ENCODE measurements at regions not wholly inside any gene's neighbourhood (a gene's known extent, or its start where the extent isn't known, plus 50 kb on each side); places are given as distances from the start of the nearest gene placed in this dataset.

- peaks cover 0 to 24% of the 10 kb centered on the region in 2 donors for H3K4me1 ChIP-seq (ENCODE audit: control insufficient read depth in 1 of 2, low read depth in 2 of 2)
- H3K9me3 ChIP-seq: no peaks in the 10 kb centered on the region
- no peak overlapping the region for H3K4me3 ChIP-seq
- TF ChIP-seq CTCF (IDR thresholded peaks at IDR 0.05): no peak
- ATAC-seq (ENCODE audit: insufficient number of reproducible peaks, low FRiP score, low read depth) (no peak), DNase-seq (ENCODE audit: low spot score) (no peak)
- H3K27ac ChIP-seq: no peak overlapping the region
- H3K36me3 ChIP-seq: no peaks in the 10 kb centered on the region
- no peaks in the 10 kb centered on the region for H3K27me3 ChIP-seq (replicated peaks; ENCODE audit: insufficient read depth)
Observed at GRCh38 chr1:82287556-82287955, 486.8 kb downstream of the ADGRL2 start.

- TF ChIP-seq CTCF (IDR thresholded peaks at IDR 0.05): no peak
- H3K9me3 ChIP-seq: no peaks in the 10 kb centered on the region
- no peaks in the 10 kb centered on the region for H3K36me3 ChIP-seq
- H3K27me3 ChIP-seq (replicated peaks; ENCODE audit: insufficient read depth): no peaks in the 10 kb centered on the region
- no peak overlapping the region for H3K4me3 ChIP-seq
- no peak overlapping the region for H3K27ac ChIP-seq
- ATAC-seq (ENCODE audit: insufficient number of reproducible peaks, low FRiP score, low read depth) (no peak), DNase-seq (ENCODE audit: low spot score) (no peak)
- H3K4me1 ChIP-seq (ENCODE audit: control insufficient read depth in 1 of 2, low read depth in 2 of 2): peaks cover 0 to 17% of the 10 kb centered on the region in 2 donors
Observed at GRCh38 chr1:82284213-82284612, 483.5 kb downstream of the ADGRL2 start.

- TF ChIP-seq CTCF (IDR thresholded peaks at IDR 0.05): no peak
- H3K4me1 ChIP-seq (ENCODE audit: control insufficient read depth in 1 of 2, low read depth in 2 of 2): peaks cover 0 to 4% of the 10 kb centered on the region in 2 donors
- H3K36me3 ChIP-seq: no peaks in the 10 kb centered on the region
- H3K9me3 ChIP-seq: no peaks in the 10 kb centered on the region
- ATAC-seq (ENCODE audit: insufficient number of reproducible peaks, low FRiP score, low read depth) (no peak), DNase-seq (ENCODE audit: low spot score) (no peak)
- no peaks in the 10 kb centered on the region for H3K27me3 ChIP-seq (replicated peaks; ENCODE audit: insufficient read depth)
- H3K4me3 ChIP-seq: no peak overlapping the region
- H3K27ac ChIP-seq: no peak overlapping the region
Observed at GRCh38 chr1:82279241-82279640, 478.5 kb downstream of the ADGRL2 start.

- no peaks in the 10 kb centered on the region for H3K27me3 ChIP-seq (replicated peaks; ENCODE audit: insufficient read depth)
- no peak overlapping the region for H3K4me3 ChIP-seq
- no peaks in the 10 kb centered on the region for H3K9me3 ChIP-seq
- H3K27ac ChIP-seq: no peak overlapping the region
- H3K36me3 ChIP-seq: no peaks in the 10 kb centered on the region
- no peak for TF ChIP-seq CTCF (IDR thresholded peaks at IDR 0.05)
- DNase-seq (ENCODE audit: low spot score) (no peak), ATAC-seq (ENCODE audit: insufficient number of reproducible peaks, low FRiP score, low read depth) (no peak)
- peaks cover 6 to 14% of the 10 kb centered on the region in 2 donors for H3K4me1 ChIP-seq (ENCODE audit: control insufficient read depth in 1 of 2, low read depth in 2 of 2)
Observed at GRCh38 chr1:82273816-82274215, 473.1 kb downstream of the ADGRL2 start.

GRCh38 chr1:82269431-82269830 is 468.7 kb downstream of the ADGRL2 start:
- TF ChIP-seq CTCF (IDR thresholded peaks at IDR 0.05): no peak
- ATAC-seq (ENCODE audit: insufficient number of reproducible peaks, low FRiP score, low read depth): no peak
- no peaks in the 10 kb centered on the region for H3K36me3 ChIP-seq
- H3K4me1 ChIP-seq (ENCODE audit: control insufficient read depth in 1 of 2, low read depth in 2 of 2): peaks cover 6 to 16% of the 10 kb centered on the region in 2 donors
- DNase-seq (ENCODE audit: low spot score): no peak
- no peak overlapping the region for H3K4me3 ChIP-seq
- H3K9me3 ChIP-seq: no peaks in the 10 kb centered on the region
- H3K27me3 ChIP-seq (replicated peaks; ENCODE audit: insufficient read depth): no peaks in the 10 kb centered on the region
- H3K27ac ChIP-seq: no peak overlapping the region

Measured in thoracic aorta (tissue), 2 donors.